ENCODE measurements at regions not wholly inside any gene's neighbourhood (a gene's known extent, or its start where the extent isn't known, plus 50 kb on each side); places are given as distances from the start of the nearest gene placed in this dataset.

GRCh38 chr2:152227969-152228592, 52.5 kb upstream of the STAM2 start:
- DNase-seq (ENCODE audit: low spot score): no peak

GRCh38 chr2:152231446-152231845, 55.9 kb upstream of the STAM2 start:
- no peak for DNase-seq (ENCODE audit: low spot score)

GRCh38 chr2:152234277-152234676, 58.7 kb upstream of the STAM2 start:
- DNase-seq (ENCODE audit: low spot score): no peak

GRCh38 chr2:152236191-152236925, 60.8 kb upstream of the STAM2 start:
- DNase-seq (ENCODE audit: low spot score): no peak

- DNase-seq (ENCODE audit: low spot score): no peak
Observed at GRCh38 chr2:152238016-152238415, 62.5 kb upstream of the STAM2 start.

GRCh38 chr2:152240559-152241231, 65.1 kb upstream of the STAM2 start:
- DNase-seq (ENCODE audit: low spot score): no peak

GRCh38 chr2:152241948-152242729, 66.6 kb upstream of the STAM2 start:
- no peak for DNase-seq (ENCODE audit: low spot score)

GRCh38 chr2:152242787-152243472, 67.4 kb upstream of the STAM2 start:
- peak; percentile 64 for DNase-seq (ENCODE audit: low spot score)

- no peak for DNase-seq (ENCODE audit: low spot score)
Observed at GRCh38 chr2:152243761-152244640, 68.4 kb upstream of the STAM2 start.

- no peak for DNase-seq (ENCODE audit: low spot score)
Observed at GRCh38 chr2:152245653-152246052, 70.1 kb upstream of the STAM2 start.

- no peak for DNase-seq (ENCODE audit: low spot score)
Observed at GRCh38 chr2:152246686-152247336, 71.2 kb upstream of the STAM2 start.

GRCh38 chr2:152247337-152247695, 71.8 kb upstream of the STAM2 start:
- no peak for DNase-seq (ENCODE audit: low spot score)

GRCh38 chr2:152250421-152251100, 75.0 kb upstream of the STAM2 start:
- DNase-seq (ENCODE audit: low spot score): no peak

- DNase-seq (ENCODE audit: low spot score): no peak
Observed at GRCh38 chr2:152251211-152251610, 75.6 kb upstream of the STAM2 start.

- no peak for DNase-seq (ENCODE audit: low spot score)
Observed at GRCh38 chr2:152251811-152252210, 76.2 kb upstream of the STAM2 start.

GRCh38 chr2:152254486-152254885, 78.9 kb upstream of the STAM2 start:
- no peak for DNase-seq (ENCODE audit: low spot score)

GRCh38 chr2:152254976-152255375, 79.4 kb upstream of the STAM2 start:
- DNase-seq (ENCODE audit: low spot score): no peak

GRCh38 chr2:152255918-152256317, 79.1 kb upstream of the FMNL2 start:
- no peak for DNase-seq (ENCODE audit: low spot score)

- DNase-seq (ENCODE audit: low spot score): no peak
Observed at GRCh38 chr2:152260939-152261338, 74.0 kb upstream of the FMNL2 start.

- no peak for DNase-seq (ENCODE audit: low spot score)
Observed at GRCh38 chr2:152263911-152264310, 71.1 kb upstream of the FMNL2 start.
